Cardiac septum (tissue), 1 donor: ENCODE measurements at regions not wholly inside any gene's neighbourhood (a gene's known extent, or its start where the extent isn't known, plus 50 kb on each side); places are given as distances from the start of the nearest gene placed in this dataset.

Experiments used
- DNase-seq: peaks from one replicate; pipeline ENCODE4 v3.0.0-alpha.2; 2020; ENCODE audit warnings: low spot score
- intact Hi-C: fragments of 100-400 bp; cut with DNase I; formaldehyde crosslinking; loops from one replicate; pipeline ENCODE4 v1.14.0; 2022
- donor health status: DM: no; HTN: no; CAD: no.

DNA sequence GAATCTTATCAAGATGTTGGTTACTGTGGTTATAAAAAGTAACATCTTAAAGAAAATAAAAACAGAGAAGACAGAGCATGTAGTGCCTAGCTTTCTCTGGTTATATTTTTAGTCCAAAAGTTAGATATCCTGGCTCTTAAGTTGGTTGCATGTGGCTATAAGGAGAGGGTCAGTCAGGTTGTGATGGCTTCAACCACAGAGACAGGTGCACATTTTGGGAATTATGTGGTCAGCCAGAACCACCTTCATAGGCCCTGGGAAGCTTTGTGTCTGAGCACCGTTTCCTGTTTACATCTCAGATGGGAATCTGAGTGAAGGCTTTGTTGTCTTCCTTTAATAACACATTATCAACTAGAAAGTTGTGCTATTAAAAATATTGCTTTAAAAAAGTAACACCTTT is 265.1 kb upstream of the IGFBP3 start:
- intact Hi-C loops = no loop called here
- no peak for DNase-seq

GRCh38 chr7:46179061-46179610 is 258.1 kb upstream of the IGFBP3 start:
- intact Hi-C loops = no loop called here

DNA sequence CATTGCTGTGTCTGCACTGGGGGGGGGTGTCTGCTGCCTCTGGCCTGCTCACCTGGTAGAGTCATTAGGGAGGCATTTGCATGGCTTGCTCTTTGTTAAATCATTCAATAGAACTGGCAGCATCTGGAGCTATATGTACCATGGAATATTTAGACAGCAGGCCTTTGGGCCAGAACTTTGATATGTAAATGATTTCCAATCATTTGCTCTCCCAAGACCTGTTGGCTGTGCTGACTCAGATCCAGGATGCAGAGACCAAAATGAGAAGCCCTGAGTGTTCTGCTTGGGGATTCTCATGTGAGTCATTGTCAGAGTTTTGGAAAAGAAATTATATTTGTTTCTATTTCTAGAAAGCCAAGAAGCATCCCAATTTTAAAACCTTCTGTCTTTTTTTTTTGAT is 257.6 kb upstream of the IGFBP3 start:
- intact Hi-C loops = no loop called here
- DNase-seq = no peak

More at GRCh38 chr7:46179061-46179610, 258.1 kb upstream of the IGFBP3 start:
- no peak for DNase-seq

DNA sequence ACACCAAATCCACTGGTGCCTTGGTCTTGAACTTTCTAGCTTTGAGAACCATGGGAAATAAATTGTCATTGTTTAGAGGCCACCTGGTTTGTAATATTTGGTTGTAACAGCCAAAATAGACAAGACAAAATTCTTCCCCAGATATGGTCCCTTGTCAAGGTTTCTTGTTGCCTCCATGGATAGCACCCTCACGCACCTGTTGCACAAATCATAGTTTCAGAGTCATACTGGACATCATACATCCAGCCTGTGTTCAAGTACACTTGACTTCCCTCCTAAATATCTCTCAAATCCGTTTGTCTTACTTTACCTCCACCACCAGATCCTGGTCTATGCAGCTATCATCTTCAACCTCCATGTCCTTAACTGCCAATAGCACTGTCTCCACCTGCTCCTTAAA is 256.7 kb upstream of the IGFBP3 start:
- DNase-seq = no peak
- intact Hi-C loops = no loop called here

DNA sequence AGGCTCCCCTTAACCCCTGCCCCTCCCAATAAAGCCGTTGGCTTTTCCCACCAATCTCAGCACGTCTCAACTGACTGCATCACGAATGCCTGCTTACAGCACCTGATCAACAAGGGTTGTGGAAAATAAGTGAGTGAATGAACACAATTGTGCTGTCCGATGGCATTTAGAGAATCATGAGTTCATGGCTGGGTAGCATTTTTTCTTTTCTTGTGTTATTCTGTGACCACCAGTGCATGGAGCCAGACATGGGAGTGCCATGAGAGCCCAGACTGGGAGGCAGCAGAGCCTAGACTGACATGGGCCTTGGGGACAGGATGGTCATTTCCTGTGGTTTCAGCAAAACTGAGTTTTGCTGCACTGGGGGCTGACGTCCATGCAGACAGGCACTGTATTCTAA is 254.1 kb upstream of the IGFBP3 start:
- no peak for DNase-seq
- intact Hi-C loops = no loop called here

DNA sequence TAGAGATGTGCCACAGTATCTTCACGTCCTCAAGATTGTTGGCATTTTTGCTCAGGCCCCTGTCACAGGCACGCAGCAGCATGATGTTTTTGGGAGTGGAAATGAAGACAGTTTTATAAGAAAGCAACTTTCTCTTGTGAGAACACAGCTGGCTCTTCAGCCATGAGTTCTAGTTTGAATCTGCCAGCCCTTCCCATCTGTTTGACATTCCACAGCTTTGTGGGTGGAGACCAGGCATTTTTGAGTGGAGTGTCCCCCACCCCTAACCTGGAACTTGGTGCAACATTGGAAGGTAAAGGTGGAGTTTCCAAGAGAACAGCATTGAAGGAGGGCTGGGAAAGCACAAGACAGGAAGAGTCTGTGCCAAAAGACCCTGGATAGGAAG is 253.1 kb upstream of the IGFBP3 start:
- DNase-seq = no peak
- intact Hi-C loops = no loop called here

DNA sequence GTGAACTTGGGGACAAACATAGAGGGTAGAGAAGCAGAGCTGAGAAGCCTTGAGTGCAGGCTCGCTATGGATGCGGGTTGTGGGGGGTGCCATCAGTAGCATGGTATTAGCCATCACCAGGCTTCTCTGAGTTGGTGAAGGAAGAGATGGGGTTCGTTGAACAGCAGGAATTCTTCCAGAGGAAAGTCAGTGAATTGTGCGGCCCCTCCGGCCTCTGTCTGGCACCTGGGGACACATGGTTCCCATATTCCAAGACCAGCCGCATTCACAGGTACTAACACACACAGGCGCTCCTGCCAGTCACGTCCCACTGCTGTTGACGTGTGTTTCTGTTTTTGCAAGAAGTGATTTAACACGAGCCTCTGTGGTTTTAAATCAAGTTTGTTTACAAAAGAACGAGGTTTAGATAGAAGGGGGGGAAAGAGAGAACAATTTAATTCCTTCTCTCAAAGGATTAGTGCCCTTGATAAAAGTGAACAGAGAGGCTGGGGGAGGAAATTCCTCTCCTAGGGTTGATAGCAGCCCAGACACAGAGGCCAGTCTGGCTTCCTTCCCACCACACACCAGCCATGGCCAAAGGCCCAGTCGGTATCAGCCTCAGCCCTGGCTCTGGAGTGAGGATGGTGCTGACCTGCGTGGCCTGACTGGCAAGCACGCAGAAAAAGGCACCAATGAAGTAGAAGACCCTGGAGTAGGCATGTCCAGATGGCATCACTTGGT is 252.6 kb upstream of the IGFBP3 start:
- intact Hi-C loops = no loop called here
- DNase-seq = no peak

GRCh38 chr7:46170792-46171191 is 249.7 kb upstream of the IGFBP3 start:
- intact Hi-C loops = no loop called here
- DNase-seq = no peak

DNA sequence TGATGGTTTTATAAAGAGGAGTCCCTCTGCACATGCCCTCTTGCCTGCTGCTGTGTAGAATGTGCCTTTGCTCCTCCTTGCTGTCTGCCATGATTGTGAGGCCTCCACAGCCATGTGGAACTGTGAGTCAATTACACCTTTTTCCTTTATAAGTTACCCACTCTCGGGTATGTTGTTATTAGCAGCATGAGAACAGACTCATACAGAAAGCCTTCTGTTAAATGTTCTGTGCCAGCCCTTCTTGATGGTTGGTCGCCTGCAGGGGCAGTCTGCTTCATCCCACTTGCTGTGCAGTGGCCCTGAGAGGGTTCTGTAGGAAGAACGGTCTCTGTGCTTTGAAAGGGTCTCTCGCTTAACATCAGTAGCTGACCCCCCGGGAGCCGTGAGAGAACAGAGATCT is 248.9 kb upstream of the IGFBP3 start:
- intact Hi-C loops = no loop called here
- no peak for DNase-seq

GRCh38 chr7:46169384-46169755 is 248.3 kb upstream of the IGFBP3 start:
- no peak for DNase-seq
- intact Hi-C loops = no loop called here

GRCh38 chr7:46168671-46169383 is 247.8 kb upstream of the IGFBP3 start:
- no peak for DNase-seq
- intact Hi-C loops = no loop called here

DNA sequence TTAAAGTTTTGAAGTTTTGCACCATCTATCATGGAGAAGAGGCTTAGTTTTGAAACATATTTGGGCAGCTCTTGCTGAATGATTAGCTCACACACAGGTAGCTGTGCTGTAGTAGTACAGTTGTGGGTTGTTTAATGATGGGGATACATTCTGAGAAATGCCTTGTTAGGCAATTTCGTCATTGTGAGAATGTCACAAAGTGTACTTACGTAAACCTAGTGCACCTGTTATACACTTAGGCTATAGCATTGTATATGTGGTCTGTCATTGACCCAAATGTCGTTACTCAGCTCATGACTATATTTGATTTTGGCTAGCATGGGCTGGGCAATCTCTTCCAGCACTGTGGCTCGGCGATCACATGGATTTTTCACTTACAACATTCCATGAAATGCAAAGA is 247.2 kb upstream of the IGFBP3 start:
- intact Hi-C loops = no loop called here
- no peak for DNase-seq

- intact Hi-C loops = no loop called here
Observed at GRCh38 chr7:46165276-46165675, 244.2 kb upstream of the IGFBP3 start.

DNA sequence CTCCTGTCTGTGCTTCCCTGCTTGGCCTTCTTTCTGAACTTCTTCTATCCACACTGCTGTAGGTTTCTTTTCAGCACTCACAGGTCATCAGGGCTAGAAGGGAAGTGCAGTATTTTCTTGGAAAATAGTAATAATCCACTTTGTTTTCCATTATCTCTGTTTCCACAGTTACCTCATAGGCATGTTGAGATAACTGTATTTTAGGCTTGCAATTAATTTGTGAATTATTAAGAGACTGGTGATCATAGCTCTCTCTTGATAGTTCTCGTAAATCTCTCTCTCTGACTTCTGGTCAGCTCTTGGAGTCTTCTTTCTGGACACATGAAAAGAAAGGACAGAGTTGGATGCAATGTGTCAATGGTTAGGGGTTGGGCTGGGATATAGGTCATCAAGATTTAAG is 243.6 kb upstream of the IGFBP3 start:
- no peak for DNase-seq
- intact Hi-C loops = no loop called here

More at GRCh38 chr7:46165276-46165675, 244.2 kb upstream of the IGFBP3 start:
- DNase-seq = no peak

- DNase-seq = no peak
- intact Hi-C loops = no loop called here
Observed at GRCh38 chr7:46163246-46163645, 242.2 kb upstream of the IGFBP3 start.

- intact Hi-C loops = no loop called here
- no peak for DNase-seq
Observed at GRCh38 chr7:46162609-46163008, 241.5 kb upstream of the IGFBP3 start.

DNA sequence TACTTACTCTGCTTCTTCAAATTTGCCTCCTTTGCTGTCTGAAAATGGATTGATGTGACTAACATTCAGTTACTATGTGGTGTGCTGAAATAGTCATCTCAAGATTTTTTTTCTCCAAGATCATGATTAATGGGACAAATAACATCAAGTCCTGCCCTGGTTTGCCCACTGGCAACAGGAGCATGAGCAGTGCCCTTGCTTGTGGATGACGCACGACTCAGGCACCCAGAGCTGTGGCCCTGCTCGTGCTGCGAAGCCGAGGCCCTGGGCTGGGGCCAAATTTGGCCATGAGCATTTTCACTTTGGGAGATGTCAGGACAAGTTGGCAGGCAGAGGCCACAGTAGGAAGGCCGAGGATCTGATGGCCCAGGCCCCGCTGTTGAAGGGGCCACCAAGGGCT is 239.8 kb upstream of the IGFBP3 start:
- DNase-seq = no peak
- intact Hi-C loops = no loop called here

- no peak for DNase-seq
- intact Hi-C loops = no loop called here
Observed at GRCh38 chr7:46157931-46158330, 236.9 kb upstream of the IGFBP3 start.

DNA sequence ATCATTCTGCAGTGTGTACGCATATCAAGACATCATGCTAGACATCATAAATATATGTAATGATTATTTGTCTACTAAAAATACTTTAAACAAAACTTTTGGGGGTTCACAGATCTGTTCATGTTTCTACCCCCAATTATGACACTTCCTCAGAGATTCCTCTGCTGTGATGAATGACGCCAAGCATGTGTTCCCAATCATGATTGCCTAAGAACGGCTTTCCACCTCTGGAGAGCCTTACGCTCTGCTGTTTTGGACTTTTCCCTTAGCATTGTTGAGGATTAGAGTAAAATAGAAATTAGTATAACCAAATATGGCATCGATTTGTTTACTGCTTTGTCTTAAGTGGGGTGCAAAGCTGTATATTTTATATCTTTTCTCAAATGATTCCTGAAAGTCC is 236.3 kb upstream of the IGFBP3 start:
- DNase-seq = no peak
- intact Hi-C loops = no loop called here

DNA sequence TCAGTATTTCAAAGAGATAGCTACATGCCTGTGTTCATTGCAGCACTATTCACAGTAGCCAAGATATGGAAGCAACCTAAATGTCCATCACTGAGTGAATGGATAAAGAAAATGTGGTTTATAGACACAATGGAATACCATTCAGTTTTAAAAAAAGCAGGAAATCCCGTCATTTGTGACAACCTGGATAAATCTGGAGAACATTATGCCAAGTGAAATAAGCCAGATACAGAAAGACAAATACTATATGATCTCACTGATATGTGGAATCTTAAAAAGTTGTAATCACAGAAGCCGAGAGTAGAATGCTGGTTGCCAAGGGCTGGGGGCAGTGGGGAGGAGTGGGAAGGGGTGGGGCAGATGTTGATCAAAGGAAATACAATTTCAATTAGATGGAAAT is 235.8 kb upstream of the IGFBP3 start:
- DNase-seq = no peak
- intact Hi-C loops = no loop called here

- DNase-seq = no peak
- intact Hi-C loops = no loop called here
Observed at GRCh38 chr7:46156086-46156485, 235.0 kb upstream of the IGFBP3 start.
